ENCODE measurements at regions not wholly inside any gene's neighbourhood (a gene's known extent, or its start where the extent isn't known, plus 50 kb on each side); places are given as distances from the start of the nearest gene placed in this dataset.
A peak's percentile ranks its signal among the peaks of the same experiment; 100 is the strongest.

DNA sequence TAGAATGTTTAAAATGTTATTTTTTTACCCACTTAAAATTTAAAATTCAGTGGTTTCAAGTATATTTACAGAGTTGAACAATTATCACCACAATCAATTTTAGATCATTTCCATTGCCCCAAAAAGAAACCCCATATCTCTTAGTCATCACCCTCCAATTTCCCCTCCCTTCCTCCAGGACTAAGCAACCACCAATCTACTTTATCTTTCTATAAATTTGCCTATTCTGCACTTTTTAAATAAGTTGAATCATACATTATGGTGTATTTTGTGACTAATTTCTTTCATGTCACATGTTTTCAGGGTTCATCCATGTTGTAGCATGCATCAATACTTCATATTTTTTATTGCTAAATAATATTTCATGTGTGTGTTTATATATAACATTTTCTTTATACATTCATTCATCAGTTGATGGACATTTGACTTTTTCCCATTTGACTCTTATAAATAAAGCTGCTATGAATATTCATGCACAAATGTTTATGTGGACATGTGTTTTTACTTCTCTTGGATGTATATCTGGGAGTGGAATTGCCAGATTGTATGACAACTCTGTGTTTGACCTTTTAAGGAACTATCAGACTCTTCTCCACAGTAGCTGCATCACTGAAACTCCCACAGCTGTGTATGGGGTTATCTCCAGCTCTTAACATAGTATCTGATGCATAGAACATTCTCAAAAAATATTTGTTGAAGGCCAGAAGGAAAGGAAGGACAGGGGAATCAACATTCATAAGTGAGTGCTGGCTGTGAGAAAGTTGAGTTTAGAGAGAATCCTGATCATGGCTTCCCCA, 107.8 kb upstream of the OXGR1 start:
- no peak overlapping the region for H3K4me3 ChIP-seq (ENCODE audit: control insufficient read depth in 1 of 7, extremely low read depth in 1 of 7, insufficient read depth in 4 of 7, low read depth in 2 of 7, low read length in 6 of 7)
- no peaks in the 10 kb centered on the region for H3K4me1 ChIP-seq (ENCODE audit: control extremely low read depth in 1 of 4, control insufficient read depth in 4 of 4, insufficient read depth in 4 of 4, low read length in 3 of 4)
- H3K9me3 ChIP-seq (ENCODE audit: control extremely low read depth in 1 of 5, control insufficient read depth in 4 of 5, insufficient read depth in 2 of 5, low read depth in 1 of 5, low read length in 4 of 5) = peaks cover 0 to 4% (median 0%) of the 10 kb centered on the region in 5 experiments
- H3K36me3 ChIP-seq (ENCODE audit: control insufficient read depth in 4 of 4, insufficient read depth in 4 of 4, low read length in 3 of 4) = no peaks in the 10 kb centered on the region
- POLR2A ChIA-PET = no interaction called here
- CTCF ChIA-PET = interaction anchor here (1.4 kb wide), 1 partner anchor 7 kb away, joined by 5 read pairs; no protein-coding TSS in a partner anchor
- H3K27ac ChIP-seq (ENCODE audit: insufficient read depth in 1 of 2, low read depth in 1 of 2, low read length in 2 of 2, poor library complexity in 1 of 2, severe bottlenecking in 2 of 2) = no peak overlapping the region
- no peak for DNase-seq
- H3K27me3 ChIP-seq (replicated peaks in 2 of 5; ENCODE audit: control insufficient read depth in 4 of 5, insufficient read depth in 5 of 5, low read length in 4 of 5) = no peaks in the 10 kb centered on the region

DNA sequence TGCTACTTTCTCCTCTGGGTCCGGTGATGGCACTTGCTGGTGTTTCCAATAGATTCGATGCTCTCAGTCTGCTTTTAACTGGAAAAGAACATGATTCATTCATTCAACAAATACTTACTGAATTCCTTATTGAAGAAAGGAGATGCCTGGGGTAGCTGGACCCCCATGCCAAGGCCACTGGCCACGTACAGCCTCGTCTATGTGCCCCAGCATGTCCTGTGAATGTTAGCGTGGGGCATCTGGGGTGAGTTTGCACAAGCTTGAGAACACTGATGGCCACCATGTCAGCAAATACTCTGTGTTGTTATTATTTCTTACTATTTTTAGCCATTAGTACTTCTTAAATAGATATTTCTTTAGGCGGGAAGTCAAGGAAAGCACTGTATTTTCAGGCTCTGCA, 112.0 kb upstream of the OXGR1 start:
- Histone ChIP-seq H3K27ac (ENCODE audit: insufficient read depth in 1 of 2, low read depth in 1 of 2, low read length in 2 of 2, poor library complexity in 1 of 2, severe bottlenecking in 2 of 2) (no peak overlapping the region), H3K4me1 (ENCODE audit: control extremely low read depth in 1 of 4, control insufficient read depth in 4 of 4, insufficient read depth in 4 of 4, low read length in 3 of 4) (peaks cover 0 to 7% (median 6%) of the 10 kb centered on the region in 4 experiments), H3K4me3 (ENCODE audit: control insufficient read depth in 1 of 7, extremely low read depth in 1 of 7, insufficient read depth in 4 of 7, low read depth in 2 of 7, low read length in 6 of 7) (no peak overlapping the region), H3K27me3 (replicated peaks in 2 of 5; ENCODE audit: control insufficient read depth in 4 of 5, insufficient read depth in 5 of 5, low read length in 4 of 5) (peaks cover 0 to 11% (median 6%) of the 10 kb centered on the region in 5 experiments), H3K36me3 (ENCODE audit: control insufficient read depth in 4 of 4, insufficient read depth in 4 of 4, low read length in 3 of 4) (no peaks in the 10 kb centered on the region), H3K9me3 (ENCODE audit: control extremely low read depth in 1 of 5, control insufficient read depth in 4 of 5, insufficient read depth in 2 of 5, low read depth in 1 of 5, low read length in 4 of 5) (no peaks in the 10 kb centered on the region)
- CTCF ChIA-PET = interaction anchor here (6.4 to 6.8 kb wide), 2 partner anchors 241 to 254 kb away, joined by 86 to 112 read pairs; no protein-coding TSS in a partner anchor
- WGBS (ENCODE audit: insufficient coverage) = 72% methylated on average over 3 of the region's 6 CpGs
- POLR2A ChIA-PET = no interaction called here
- DNase-seq = no peak

DNA sequence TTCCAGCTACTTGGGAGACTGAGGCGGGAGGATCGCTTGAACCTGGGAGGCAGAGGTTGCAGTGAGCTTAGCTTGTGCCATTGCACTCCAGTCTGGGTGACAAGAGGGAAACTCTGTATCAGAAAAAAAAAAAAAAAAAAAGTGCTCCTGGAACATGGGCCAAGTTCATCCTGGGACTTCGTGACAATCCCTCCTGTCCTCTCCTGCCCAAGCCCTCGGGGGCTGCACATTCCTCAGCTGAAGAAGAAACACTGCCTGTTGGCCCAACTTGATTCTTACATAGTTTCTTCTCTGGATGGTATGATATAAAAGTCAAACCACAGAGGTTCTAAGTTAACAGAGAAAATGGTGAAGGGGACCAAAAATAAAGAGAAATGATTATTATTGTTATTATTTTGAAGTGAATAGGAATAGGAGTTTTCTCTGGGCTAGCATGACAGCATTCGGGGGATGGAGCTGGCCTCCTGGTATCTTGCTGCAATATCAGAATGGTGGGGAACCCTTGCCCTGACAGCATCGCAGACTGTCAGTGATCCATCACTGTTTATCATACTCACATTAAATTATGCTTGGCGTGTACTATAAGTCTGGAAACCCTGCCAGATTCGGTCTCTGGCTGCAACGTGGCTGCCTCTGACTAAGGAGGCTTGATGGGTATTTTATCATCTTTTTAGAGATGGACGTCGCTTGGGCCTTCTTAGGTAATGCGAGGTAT, 113.7 kb upstream of the OXGR1 start:
- no peak overlapping the region for H3K27ac ChIP-seq (ENCODE audit: insufficient read depth in 1 of 2, low read depth in 1 of 2, low read length in 2 of 2, poor library complexity in 1 of 2, severe bottlenecking in 2 of 2)
- H3K9me3 ChIP-seq (ENCODE audit: control extremely low read depth in 1 of 5, control insufficient read depth in 4 of 5, insufficient read depth in 2 of 5, low read depth in 1 of 5, low read length in 4 of 5) = no peaks in the 10 kb centered on the region
- peaks cover 0 to 22% (median 10%) of the 10 kb centered on the region in 5 experiments for H3K27me3 ChIP-seq (replicated peaks in 2 of 5; ENCODE audit: control insufficient read depth in 4 of 5, insufficient read depth in 5 of 5, low read length in 4 of 5)
- POLR2A ChIA-PET = no interaction called here
- H3K4me1 ChIP-seq (ENCODE audit: control extremely low read depth in 1 of 4, control insufficient read depth in 4 of 4, insufficient read depth in 4 of 4, low read length in 3 of 4) = peaks cover 0 to 7% (median 6%) of the 10 kb centered on the region in 4 experiments
- no peak overlapping the region for H3K4me3 ChIP-seq (ENCODE audit: control insufficient read depth in 1 of 7, extremely low read depth in 1 of 7, insufficient read depth in 4 of 7, low read depth in 2 of 7, low read length in 6 of 7)
- CTCF ChIA-PET = interaction anchor here (1.0 to 6.8 kb wide), 5 partner anchors 105 to 279 kb away, joined by 3 to 112 read pairs (median 58); no protein-coding TSS in a partner anchor
- DNase-seq = no peak
- no peaks in the 10 kb centered on the region for H3K36me3 ChIP-seq (ENCODE audit: control insufficient read depth in 4 of 4, insufficient read depth in 4 of 4, low read length in 3 of 4)
- 97% methylated on average over 4 of the region's 12 CpGs for WGBS (ENCODE audit: insufficient coverage)

DNA sequence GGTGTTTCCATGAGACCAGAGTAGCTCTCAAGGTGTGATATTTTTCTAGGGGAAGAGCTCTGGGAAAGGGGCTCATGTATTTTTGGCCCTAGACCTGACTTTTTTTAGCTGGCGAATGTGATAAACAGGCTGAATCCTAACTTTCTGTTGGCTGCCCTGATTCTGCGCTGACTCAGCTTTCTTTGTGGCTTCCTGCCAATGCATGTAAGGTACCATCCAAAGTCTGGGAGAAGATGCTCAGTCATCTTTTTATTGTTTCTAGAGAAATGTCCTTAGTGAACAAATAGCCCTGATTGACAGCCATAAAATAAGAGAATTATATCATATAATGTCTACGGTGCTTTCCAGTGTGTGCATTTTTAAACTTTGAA, 113.6 kb upstream of the MBNL2 start:
- peaks cover 0 to 7% (median 6%) of the 10 kb centered on the region in 4 experiments for H3K4me1 ChIP-seq (ENCODE audit: control extremely low read depth in 1 of 4, control insufficient read depth in 4 of 4, insufficient read depth in 4 of 4, low read length in 3 of 4)
- H3K27ac ChIP-seq (ENCODE audit: insufficient read depth in 1 of 2, low read depth in 1 of 2, low read length in 2 of 2, poor library complexity in 1 of 2, severe bottlenecking in 2 of 2) = no peak overlapping the region
- H3K36me3 ChIP-seq (ENCODE audit: control insufficient read depth in 4 of 4, insufficient read depth in 4 of 4, low read length in 3 of 4) = no peaks in the 10 kb centered on the region
- WGBS (ENCODE audit: insufficient coverage) = 63% methylated on average over 3 of the region's 3 CpGs
- H3K9me3 ChIP-seq (ENCODE audit: control extremely low read depth in 1 of 5, control insufficient read depth in 4 of 5, insufficient read depth in 2 of 5, low read depth in 1 of 5, low read length in 4 of 5) = no peaks in the 10 kb centered on the region
- ChIA-PET CTCF (interaction anchor here (0.8 to 6.8 kb wide), 9 partner anchors 97 to 279 kb away, joined by 3 to 112 read pairs (median 6); partner anchors contain the start of gene MBNL2), POLR2A (no interaction called here)
- H3K4me3 ChIP-seq (ENCODE audit: control insufficient read depth in 1 of 7, extremely low read depth in 1 of 7, insufficient read depth in 4 of 7, low read depth in 2 of 7, low read length in 6 of 7) = no peak overlapping the region
- peaks cover 0 to 25% (median 12%) of the 10 kb centered on the region in 5 experiments for H3K27me3 ChIP-seq (replicated peaks in 2 of 5; ENCODE audit: control insufficient read depth in 4 of 5, insufficient read depth in 5 of 5, low read length in 4 of 5)
- peak; percentile 18 to 56 (median 50) for DNase-seq

DNA sequence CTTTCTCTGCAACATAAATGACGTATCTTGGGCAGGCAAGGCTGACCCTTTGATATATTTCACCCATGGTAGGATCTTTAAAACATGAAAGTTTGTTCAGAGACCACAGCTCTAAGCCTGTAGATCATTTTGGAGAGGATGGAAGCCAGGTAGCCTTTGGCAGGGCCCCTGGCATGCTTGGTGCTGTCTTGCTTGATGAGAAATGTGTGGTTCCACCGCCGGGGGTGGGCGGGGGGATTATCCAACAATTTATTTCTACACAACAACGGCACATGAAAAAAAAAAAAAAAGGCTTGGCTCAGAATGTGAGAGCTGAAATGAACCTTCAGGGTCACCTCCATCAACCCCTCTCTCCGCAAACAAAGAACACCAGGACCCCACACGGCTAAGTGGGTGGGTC, 112.9 kb upstream of the MBNL2 start:
- ChIA-PET CTCF (interaction anchor here (0.8 to 6.8 kb wide), 22 partner anchors 8 to 283 kb away, joined by 3 to 112 read pairs (median 5); partner anchors contain the start of gene MBNL2), POLR2A (no interaction called here)
- H3K4me1 ChIP-seq (ENCODE audit: control extremely low read depth in 1 of 4, control insufficient read depth in 4 of 4, insufficient read depth in 4 of 4, low read length in 3 of 4) = peaks cover 0 to 7% (median 6%) of the 10 kb centered on the region in 4 experiments
- H3K36me3 ChIP-seq (ENCODE audit: control insufficient read depth in 4 of 4, insufficient read depth in 4 of 4, low read length in 3 of 4) = no peaks in the 10 kb centered on the region
- WGBS (ENCODE audit: insufficient coverage) = 79% methylated on average over 3 of the region's 7 CpGs
- H3K27ac ChIP-seq (ENCODE audit: insufficient read depth in 1 of 2, low read depth in 1 of 2, low read length in 2 of 2, poor library complexity in 1 of 2, severe bottlenecking in 2 of 2) = no peak overlapping the region
- peaks cover 0 to 33% (median 17%) of the 10 kb centered on the region in 5 experiments for H3K27me3 ChIP-seq (replicated peaks in 2 of 5; ENCODE audit: control insufficient read depth in 4 of 5, insufficient read depth in 5 of 5, low read length in 4 of 5)
- no peak for DNase-seq
- H3K9me3 ChIP-seq (ENCODE audit: control extremely low read depth in 1 of 5, control insufficient read depth in 4 of 5, insufficient read depth in 2 of 5, low read depth in 1 of 5, low read length in 4 of 5) = no peaks in the 10 kb centered on the region
- H3K4me3 ChIP-seq (ENCODE audit: control insufficient read depth in 1 of 7, extremely low read depth in 1 of 7, insufficient read depth in 4 of 7, low read depth in 2 of 7, low read length in 6 of 7) = no peak overlapping the region

DNA sequence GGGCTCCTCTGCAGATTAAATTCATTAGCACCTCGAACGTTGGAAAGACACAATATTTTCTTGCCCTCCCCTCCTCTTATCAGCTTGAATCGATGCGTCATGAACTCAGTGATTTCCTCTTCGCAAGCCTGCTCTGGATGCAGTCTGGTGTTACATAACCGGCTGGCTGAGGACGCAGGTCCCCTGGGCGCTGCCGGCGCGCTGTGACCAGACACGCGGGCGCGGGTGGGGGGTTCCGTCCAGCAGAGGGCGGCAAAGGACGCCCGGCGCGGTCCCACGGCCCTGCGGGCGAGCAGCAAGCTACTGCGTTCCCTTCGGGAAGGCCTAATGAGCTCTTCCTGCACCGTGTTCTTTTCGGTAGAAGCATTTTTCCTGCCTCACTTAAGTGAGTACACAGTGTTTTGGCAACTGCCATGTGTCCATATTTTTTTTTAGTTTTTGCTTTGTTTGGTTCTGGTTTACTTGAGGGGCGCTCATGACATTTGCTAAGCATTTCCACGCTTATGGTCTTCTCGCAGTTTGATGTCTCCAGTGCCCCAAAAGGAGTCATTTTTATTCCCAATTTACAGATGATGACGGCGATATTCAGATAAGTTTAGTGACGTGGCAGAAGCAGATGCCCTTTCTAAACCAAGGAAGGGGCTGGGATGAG, 112.2 kb upstream of the MBNL2 start:
- Histone ChIP-seq H3K9me3 (ENCODE audit: control extremely low read depth in 1 of 5, control insufficient read depth in 4 of 5, insufficient read depth in 2 of 5, low read depth in 1 of 5, low read length in 4 of 5) (no peaks in the 10 kb centered on the region), H3K36me3 (ENCODE audit: control insufficient read depth in 4 of 4, insufficient read depth in 4 of 4, low read length in 3 of 4) (no peaks in the 10 kb centered on the region), H3K4me3 (ENCODE audit: control insufficient read depth in 1 of 7, extremely low read depth in 1 of 7, insufficient read depth in 4 of 7, low read depth in 2 of 7, low read length in 6 of 7) (peak overlapping the region in 2 of 7 experiments; percentile 15 to 43), H3K27ac (ENCODE audit: insufficient read depth in 1 of 2, low read depth in 1 of 2, low read length in 2 of 2, poor library complexity in 1 of 2, severe bottlenecking in 2 of 2) (no peak overlapping the region), H3K4me1 (ENCODE audit: control extremely low read depth in 1 of 4, control insufficient read depth in 4 of 4, insufficient read depth in 4 of 4, low read length in 3 of 4) (peaks cover 0 to 7% (median 6%) of the 10 kb centered on the region in 4 experiments), H3K27me3 (replicated peaks in 2 of 5; ENCODE audit: control insufficient read depth in 4 of 5, insufficient read depth in 5 of 5, low read length in 4 of 5) (peaks cover 0 to 40% (median 22%) of the 10 kb centered on the region in 5 experiments)
- WGBS (ENCODE audit: insufficient coverage) = 9% methylated on average over 31 of the region's 34 CpGs
- POLR2A ChIA-PET = interaction anchor here (1.0 kb wide), 1 partner anchor 103 kb away, joined by 4 read pairs; no protein-coding TSS in a partner anchor
- CTCF ChIA-PET = interaction anchor here (0.7 to 6.8 kb wide), 26 partner anchors 9 to 322 kb away, joined by 3 to 112 read pairs (median 4); partner anchors contain the start of gene MBNL2
- peak; percentile 87 to 93 (median 90) for DNase-seq
